HG03045 (cell line): ENCODE measurements at regions not wholly inside any gene's neighbourhood (a gene's known extent, or its start where the extent isn't known, plus 50 kb on each side); places are given as distances from the start of the nearest gene placed in this dataset.

Experiments used
- ATAC-seq: cut with Tn5 transposase; IDR thresholded peaks from one replicate; pipeline ENCODE4 v1.9.1; 2021; ENCODE audit warnings: mild to moderate bottlenecking, moderate library complexity; ENCODE audit not compliant: unreplicated experiment

- ATAC-seq = no peak
Measured at GRCh38 chr4:10212400-10212799, 95.8 kb upstream of the WDR1 start.

- ATAC-seq = no peak
Measured at GRCh38 chr4:10207116-10207515, 90.5 kb upstream of the WDR1 start.

- no peak for ATAC-seq
Measured at GRCh38 chr4:10205223-10205622, 88.6 kb upstream of the WDR1 start.

- ATAC-seq = no peak
Measured at GRCh38 chr4:10204401-10205058, 87.9 kb upstream of the WDR1 start.

- ATAC-seq = no peak
Measured at GRCh38 chr4:10203851-10204250, 87.3 kb upstream of the WDR1 start.

- ATAC-seq = no peak
Measured at GRCh38 chr4:10201381-10202223, 85.0 kb upstream of the WDR1 start.

GRCh38 chr4:10200869-10201268, 84.3 kb upstream of the WDR1 start:
- ATAC-seq = no peak

- no peak for ATAC-seq
Measured at GRCh38 chr4:10198365-10198764, 81.8 kb upstream of the WDR1 start.

GRCh38 chr4:10197952-10198351, 81.4 kb upstream of the WDR1 start:
- ATAC-seq = no peak

GRCh38 chr4:10196191-10196590, 79.6 kb upstream of the WDR1 start:
- no peak for ATAC-seq

GRCh38 chr4:10192331-10192730, 75.7 kb upstream of the WDR1 start:
- no peak for ATAC-seq

- no peak for ATAC-seq
Measured at GRCh38 chr4:10188400-10189004, 71.9 kb upstream of the WDR1 start.

GRCh38 chr4:10186228-10187214, 69.9 kb upstream of the WDR1 start:
- ATAC-seq = no peak

- no peak for ATAC-seq
Measured at GRCh38 chr4:10185518-10186227, 69.1 kb upstream of the WDR1 start.

- ATAC-seq = no peak
Measured at GRCh38 chr4:10184501-10184938, 67.9 kb upstream of the WDR1 start.

- no peak for ATAC-seq
Measured at GRCh38 chr4:10184041-10184440, 67.4 kb upstream of the WDR1 start.

GRCh38 chr4:10183462-10183861, 66.9 kb upstream of the WDR1 start:
- no peak for ATAC-seq

- ATAC-seq = no peak
Measured at GRCh38 chr4:10182446-10183424, 66.1 kb upstream of the WDR1 start.
